NCI-H526 (cell line): ENCODE measurements at regions not wholly inside any gene's neighbourhood (a gene's known extent, or its start where the extent isn't known, plus 50 kb on each side); places are given as distances from the start of the nearest gene placed in this dataset.

Experiments
- DNase-seq, 2 experiments: peaks; one replicate each; lab custom pipeline; 2025; lab: John Stamatoyannopoulos, UW

DNA sequence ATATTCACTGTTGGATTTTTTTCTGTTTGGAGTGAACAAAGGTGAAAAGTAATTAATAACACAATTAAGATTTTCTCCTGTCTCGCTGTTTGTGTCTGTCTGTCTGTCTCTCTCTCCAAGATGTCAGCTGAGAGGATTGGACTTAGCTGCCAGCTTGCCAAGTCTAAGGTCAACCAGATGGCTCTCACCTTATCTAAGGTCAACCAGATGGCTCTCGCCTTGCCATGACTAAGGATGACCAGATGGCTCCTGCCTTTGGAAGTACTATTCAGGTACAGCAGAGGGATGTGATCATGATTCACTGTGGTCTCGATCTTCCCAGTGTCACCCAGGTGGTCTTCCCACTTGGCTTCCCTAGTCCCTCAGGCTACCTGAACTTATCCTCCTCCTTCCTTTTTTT is 1436.4 kb downstream of the UQCRFS1 start:
- no peak for DNase-seq

- no peak for DNase-seq
Observed at GRCh38 chr19:27776020-27776419, 1436.9 kb downstream of the UQCRFS1 start.

DNA sequence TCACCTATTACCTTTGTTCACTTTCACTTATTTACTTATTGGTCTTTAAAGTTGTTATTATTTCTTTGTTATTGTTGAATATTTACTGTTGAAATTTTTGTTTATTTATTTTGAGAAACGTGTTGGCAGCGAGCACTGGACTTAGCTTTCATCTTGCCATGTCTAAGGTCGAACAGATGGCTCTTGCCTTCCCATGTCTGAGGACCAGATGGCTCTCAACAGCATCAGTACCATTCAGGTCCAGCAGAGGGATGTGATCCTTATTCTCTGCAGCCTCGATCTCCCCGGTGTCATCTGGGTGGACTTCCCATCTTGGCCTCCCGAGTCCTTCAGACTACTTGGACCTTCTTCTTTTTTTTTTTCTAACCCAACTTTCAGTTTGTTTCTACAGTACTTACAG is 1437.6 kb downstream of the UQCRFS1 start:
- no peak for DNase-seq

DNA sequence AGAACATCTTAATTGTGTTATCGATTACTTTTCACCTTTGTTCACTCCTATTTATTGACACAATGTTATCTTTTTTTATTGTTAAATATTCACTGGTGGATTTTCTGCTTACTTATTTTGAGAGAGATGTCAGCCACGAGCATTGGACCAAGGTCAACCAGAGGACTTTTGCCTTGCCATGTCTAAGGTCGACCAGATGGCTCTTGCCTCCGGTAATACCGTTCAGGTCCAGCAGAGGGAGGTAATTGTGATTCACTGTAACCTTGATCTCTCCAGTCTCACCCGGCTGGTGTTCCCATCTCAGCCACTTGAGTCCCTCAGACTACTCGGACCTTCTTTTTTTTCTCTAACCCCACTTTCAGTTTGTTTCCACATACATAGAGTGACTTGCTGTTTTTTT is 1438.1 kb downstream of the UQCRFS1 start:
- DNase-seq = no peak

GRCh38 chr19:27774337-27774736 is 1438.6 kb downstream of the UQCRFS1 start:
- DNase-seq = no peak

DNA sequence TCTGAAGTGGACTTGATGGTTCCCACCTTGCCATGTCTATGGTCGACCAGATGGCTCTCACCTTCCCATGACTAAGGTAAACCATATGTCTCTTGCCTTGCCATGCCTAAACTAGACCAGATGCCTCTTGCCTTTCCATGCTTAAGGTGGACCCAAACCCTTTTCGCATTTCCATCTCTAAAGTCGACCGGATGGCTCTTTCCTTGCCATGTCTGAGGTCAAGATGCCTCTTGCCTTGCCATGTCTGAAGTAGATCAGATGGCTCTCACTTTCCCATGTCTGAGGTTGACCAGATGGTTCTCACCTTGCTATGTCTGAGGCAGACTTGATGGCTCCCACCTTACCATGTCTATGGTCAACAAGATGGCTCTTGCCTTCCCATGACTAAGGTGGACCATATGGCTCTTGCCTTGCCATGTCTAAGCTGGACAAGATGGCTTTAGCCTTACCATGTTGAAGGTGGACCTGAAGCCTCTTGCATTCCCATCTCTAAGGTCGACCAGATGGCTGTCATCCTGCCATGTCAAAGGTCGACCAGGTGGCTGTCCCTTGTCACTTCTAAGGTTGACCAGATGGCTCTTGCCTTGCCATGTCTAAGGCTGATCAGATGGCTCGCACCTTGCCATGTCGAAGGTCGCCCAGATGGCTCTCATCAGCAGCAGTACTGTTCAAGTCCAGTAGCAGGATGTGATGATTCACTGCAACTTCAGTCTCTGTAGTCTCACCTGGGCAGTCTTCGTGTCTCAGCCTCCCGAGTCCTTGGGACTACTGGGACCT is 1439.4 kb downstream of the UQCRFS1 start:
- DNase-seq = no peak

GRCh38 chr19:27772059-27772458 is 1440.9 kb downstream of the UQCRFS1 start:
- no peak for DNase-seq

DNA sequence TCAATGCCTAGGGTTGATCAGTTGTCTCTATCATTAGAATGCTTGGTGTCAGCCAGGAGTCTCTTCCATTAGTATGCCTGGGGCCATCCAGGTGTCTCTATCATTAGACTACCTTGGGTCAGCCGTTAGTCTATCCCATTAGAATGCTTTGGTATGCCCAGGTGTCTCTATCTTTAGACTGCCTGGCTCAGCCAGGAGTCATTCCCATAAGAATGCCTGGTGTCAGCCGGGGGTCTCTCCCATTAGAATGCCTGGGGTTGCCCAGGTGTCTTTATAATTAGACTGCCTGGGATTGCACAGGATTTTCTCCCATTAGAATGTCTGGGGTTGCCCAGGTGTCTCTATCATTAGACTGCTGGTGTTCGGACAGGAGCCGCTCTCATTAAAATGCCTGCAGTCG is 1442.9 kb downstream of the UQCRFS1 start:
- DNase-seq = no peak

DNA sequence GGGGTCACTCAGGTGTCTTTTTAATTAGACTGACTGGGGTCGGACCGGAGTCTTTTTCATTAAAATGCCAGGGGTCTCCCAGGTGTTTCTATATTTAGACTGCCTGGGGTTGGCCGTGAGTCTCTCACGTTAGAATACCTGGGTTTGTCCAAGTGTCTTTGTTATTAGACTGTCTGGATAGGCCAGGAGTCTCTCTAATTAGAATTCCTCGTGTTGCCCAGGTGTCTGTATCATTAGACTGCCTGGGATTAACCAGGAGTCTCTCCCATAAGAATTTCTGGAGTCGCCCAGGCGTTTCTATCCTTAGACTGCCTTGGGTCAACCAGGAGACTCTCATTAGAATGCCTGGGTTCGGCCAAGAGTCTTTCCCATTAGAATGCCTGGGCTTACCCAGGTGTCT is 1445.7 kb downstream of the UQCRFS1 start:
- DNase-seq = no peak

GRCh38 chr19:27765912-27766725 is 1446.8 kb downstream of the UQCRFS1 start:
- DNase-seq = no peak

DNA sequence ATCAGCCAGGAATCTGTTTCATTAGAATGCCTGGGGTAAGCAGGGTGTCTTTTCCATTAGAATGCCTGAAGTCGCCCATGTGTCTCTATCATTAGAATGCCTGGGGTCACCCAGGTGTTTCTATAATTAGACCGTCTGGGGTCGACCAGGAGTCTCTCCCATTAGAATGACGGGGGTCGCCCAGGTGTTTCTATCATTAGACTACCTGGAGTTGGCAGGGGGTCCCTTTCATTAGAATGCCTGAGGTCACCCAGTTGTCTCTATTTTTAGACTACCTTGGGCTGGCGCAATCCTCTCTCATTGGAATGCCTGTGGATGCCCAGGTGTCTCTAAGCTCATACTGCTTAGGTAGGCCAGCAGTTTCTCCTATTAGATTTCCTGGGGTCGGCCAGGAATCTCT is 1447.6 kb downstream of the UQCRFS1 start:
- no peak for DNase-seq

- DNase-seq = no peak
Observed at GRCh38 chr19:27764186-27764804, 1448.7 kb downstream of the UQCRFS1 start.

DNA sequence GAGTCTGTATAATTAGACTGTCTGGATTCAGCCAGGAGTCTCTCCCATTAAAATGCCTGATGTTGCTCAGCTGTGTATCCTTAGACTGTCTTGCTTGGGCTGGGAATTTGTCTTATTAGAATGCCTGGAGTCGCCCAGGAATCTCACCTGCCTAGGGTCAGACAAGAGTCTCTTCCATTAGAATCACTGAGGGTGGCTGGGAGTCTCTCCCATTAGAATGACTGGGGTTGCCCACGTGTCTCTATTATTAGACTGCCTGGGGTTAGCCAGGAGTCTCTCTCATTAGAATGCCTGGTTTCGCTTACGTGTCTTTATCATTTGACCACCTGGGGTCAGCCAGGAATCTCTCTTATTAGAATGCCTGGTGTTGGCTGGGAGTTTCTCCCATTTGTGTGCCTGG is 1450.0 kb downstream of the UQCRFS1 start:
- no peak for DNase-seq

DNA sequence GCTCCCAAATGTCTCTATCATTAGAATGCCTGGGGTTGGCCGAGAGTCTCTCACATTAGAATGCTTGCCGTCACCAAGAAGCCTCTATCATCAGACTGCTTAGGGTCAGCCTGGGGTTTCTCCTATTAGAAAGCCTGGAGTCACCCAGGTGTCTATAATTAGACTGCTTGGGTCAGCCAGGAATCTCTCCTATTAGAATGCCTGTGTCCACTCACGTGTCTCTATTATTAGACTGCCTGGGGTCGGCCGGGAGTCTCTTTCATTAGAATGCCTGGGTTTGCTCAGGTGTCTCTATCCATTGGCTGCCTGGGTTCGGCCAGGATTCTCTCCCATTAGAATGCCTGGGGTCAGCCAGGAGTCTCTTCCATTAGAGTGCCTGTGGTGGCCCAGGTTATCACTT is 1453.1 kb downstream of the UQCRFS1 start:
- no peak for DNase-seq

- DNase-seq = no peak
Observed at GRCh38 chr19:27758626-27759505, 1454.1 kb downstream of the UQCRFS1 start.

DNA sequence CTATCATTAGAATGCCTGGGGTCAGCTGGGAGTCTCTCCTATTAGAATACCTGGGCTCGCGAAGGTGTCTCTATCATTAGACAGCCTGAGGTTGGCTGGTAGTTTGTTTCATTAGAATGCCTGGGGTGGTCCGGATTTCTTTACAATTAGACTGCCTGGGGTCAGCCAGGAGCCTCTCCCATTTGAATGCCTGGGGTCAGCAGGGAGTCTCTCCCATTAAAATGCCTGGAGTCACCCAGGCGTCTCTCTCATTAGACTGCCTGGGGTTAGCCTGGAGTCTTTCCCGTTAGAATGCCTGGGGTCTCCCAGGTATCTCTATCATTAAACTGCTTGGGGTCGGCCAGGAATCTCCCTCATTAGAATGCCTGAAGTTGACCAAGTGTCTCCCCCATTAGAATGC is 1458.3 kb downstream of the UQCRFS1 start:
- no peak for DNase-seq

- no peak for DNase-seq
Observed at GRCh38 chr19:27753622-27754021, 1459.3 kb downstream of the UQCRFS1 start.

DNA sequence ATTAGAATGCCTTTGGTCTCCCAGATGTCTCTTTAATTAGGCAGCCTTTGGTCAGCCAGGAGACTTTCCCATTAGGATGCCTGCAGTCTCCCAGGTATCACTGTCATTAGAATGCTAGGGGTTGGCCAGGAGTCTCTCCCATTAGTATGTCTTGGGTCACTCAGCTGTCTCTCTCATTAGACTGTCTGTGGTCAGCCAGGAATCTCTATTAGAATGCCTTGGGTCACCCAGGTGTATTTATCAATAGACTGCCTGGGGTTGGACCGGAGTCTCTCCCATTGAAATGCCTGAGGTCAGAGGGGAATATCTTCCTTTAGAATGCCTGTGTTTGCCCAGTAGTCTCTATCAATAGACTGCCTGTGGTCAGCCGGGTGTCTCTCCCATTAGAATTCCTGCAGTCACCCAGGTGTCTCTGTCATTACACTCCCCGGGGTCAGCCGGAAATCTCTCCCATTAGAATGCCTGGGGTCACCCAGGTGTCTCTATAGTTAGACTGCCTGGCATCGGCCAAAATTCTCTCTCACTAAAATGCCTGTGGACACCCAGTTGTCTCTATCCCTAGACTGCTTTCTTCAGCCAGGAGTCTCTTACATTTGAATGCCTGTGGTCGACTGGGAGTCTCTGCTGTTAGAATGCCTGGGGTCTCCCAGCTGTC is 1460.3 kb downstream of the UQCRFS1 start:
- no peak for DNase-seq

GRCh38 chr19:27751044-27751391 is 1461.9 kb downstream of the UQCRFS1 start:
- DNase-seq = no peak

GRCh38 chr19:27750391-27751043 is 1462.4 kb downstream of the UQCRFS1 start:
- no peak for DNase-seq

DNA sequence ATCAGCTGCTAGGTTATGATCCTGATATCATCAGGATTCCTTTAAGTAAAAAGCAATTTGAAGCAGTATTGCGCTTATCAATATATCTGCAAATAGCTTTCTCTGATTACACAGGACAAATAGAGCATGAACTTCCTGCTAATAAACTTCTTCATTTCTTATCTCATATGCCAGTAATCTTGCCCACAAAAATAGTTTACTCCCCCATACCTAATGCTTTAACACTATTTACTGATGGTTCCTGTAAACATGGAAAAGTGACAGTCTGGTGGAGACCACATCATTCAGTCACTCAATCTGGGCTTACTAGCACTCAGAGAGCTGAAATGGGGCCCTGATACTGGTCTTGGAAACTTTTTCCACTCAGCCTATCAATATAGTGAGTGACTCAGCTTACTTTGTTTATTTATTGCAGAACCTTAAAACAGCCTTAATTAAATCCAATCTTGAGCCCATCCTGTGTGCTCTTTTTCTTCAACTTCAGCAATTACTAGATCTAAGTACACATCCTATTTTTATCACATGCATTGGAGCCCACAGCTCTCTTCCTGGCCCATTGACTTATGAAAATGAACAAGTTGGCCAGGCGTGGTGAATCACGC is 1464.3 kb downstream of the UQCRFS1 start:
- DNase-seq = no peak
